Spleen (tissue), 11 donors: ENCODE measurements at regions not wholly inside any gene's neighbourhood (a gene's known extent, or its start where the extent isn't known, plus 50 kb on each side); places are given as distances from the start of the nearest gene placed in this dataset.

ENCODE experiments used
- DNase-seq: peaks from one replicate; pipeline ENCODE4 v3.0.0-alpha.2; 2020
- H3K27ac ChIP-seq, 8 donors: fragments of 200-600 bp; sonication (generic) in 7 of 8; 1 replicate in 4 of 8; 2 replicates in 4 of 8; pipeline versions ENCODE4 v1.5.0 to v1.8.0; 2016 to 2021; ENCODE audit warnings: inconsistent platforms in 4 of 8, mild to moderate bottlenecking in 4 of 8, moderate library complexity in 1 of 8
- H3K27me3 ChIP-seq, 7 donors: fragments of 200-600 bp; sonication (generic) in 6 of 7; replicated peaks in 1 of 7; 1 replicate in 4 of 7; 2 replicates in 3 of 7; pipeline versions ENCODE4 v1.5.0 to v1.8.0; 2016 to 2021; ENCODE audit warnings: inconsistent platforms in 3 of 7, mild to moderate bottlenecking in 1 of 7
- H3K36me3 ChIP-seq, 6 donors: fragments of 200-600 bp; sonication (generic) in 5 of 6; 1 replicate in 4 of 6; 2 replicates in 2 of 6; pipeline versions ENCODE4 v1.5.0 to v1.8.0; 2016 to 2021; ENCODE audit warnings: inconsistent platforms in 2 of 6
- H3K4me1 ChIP-seq, 6 donors: fragments of 200-600 bp; sonication (generic) in 5 of 6; 1 replicate in 3 of 6; 2 replicates in 3 of 6; pipeline versions ENCODE4 v1.5.0 to v1.8.0; 2016 to 2021; ENCODE audit warnings: inconsistent platforms in 3 of 6
- H3K4me3 ChIP-seq, 8 donors: fragments of 200-600 bp; sonication (generic) in 7 of 8; 1 replicate in 4 of 8; 2 replicates in 4 of 8; pipeline versions ENCODE4 v1.5.0 to v1.8.0; 2016 to 2021; ENCODE audit warnings: inconsistent platforms in 4 of 8, mild to moderate bottlenecking in 4 of 8, moderate library complexity in 2 of 8
- H3K9me3 ChIP-seq, 8 donors: fragments of 200-600 bp; sonication (generic) in 7 of 8; 1 replicate in 4 of 8; 2 replicates in 4 of 8; pipeline versions ENCODE4 v1.5.0 to v1.8.0; 2016 to 2021; ENCODE audit warnings: inconsistent platforms in 4 of 8
- CTCF ChIP-seq, 11 experiments: fragments of 200-600 bp in 7 of 11; fragments of 450-650 bp in 4 of 11; sonication (generic) in 4 of 11; IDR thresholded peaks in 8 of 11; conservative IDR thresholded peaks in 3 of 11; 1 replicate in 7 of 11; 2 replicates in 4 of 11; pipeline versions ENCODE4 v1.4.0 to v1.8.0; 2016 to 2021; ENCODE audit warnings: antibody characterized with exemption in 11 of 11, inconsistent platforms in 4 of 11, mild to moderate bottlenecking in 1 of 11
- POLR2A ChIP-seq, 3 donors: fragments of 450-650 bp; IDR thresholded peaks; one replicate each; pipeline ENCODE4 v1.5.1; 2017; ENCODE audit warnings: antibody characterized with exemption in 3 of 3, mild to moderate bottlenecking in 1 of 3
- POLR2AphosphoS5 ChIP-seq, 3 donors: sonication (generic); formaldehyde crosslinking; IDR thresholded peaks; one replicate each; pipeline ENCODE4 v1.5.1; 2017; ENCODE audit warnings: antibody characterized with exemption in 3 of 3
- WGBS, 5 donors: extraction: QIAGEN DNeasy Blood & Tissue Kit in 3 of 5; methylation state at CpG; one replicate each; pipeline versions ENCODE4 v1.1.5 to v1.1.7; 2013 to 2018; 5-methylcytosine and 5-hydroxymethylcytosine counted together
- intact Hi-C: fragments of 100-400 bp; cut with DNase I; formaldehyde crosslinking; loops from one replicate; pipeline ENCODE4 v1.15.0; 2023; ENCODE audit warnings: low total_unique reads
- donor health status: healthy with polysubstance abuse.
- donor health status: DM: no; HTN: no; CAD: no; lungs with moderate emphysema.
- donor health status: DM: no; HTN: no; CAD: no.
- donor health status: Bipolar disorder and iron deficiency.
- donor health status: healthy.
- donor health status: DM: no; HTN: no; CAD: no.
- donor health status: DM: yes; HTN: yes; CAD: no.

- H3K27ac ChIP-seq = no peak overlapping the region
- H3K9me3 ChIP-seq = peaks cover 0 to 25% (median 14%) of the 10 kb centered on the region in 8 donors
- TF ChIP-seq POLR2AphosphoS5 (IDR thresholded peaks at IDR 0.05) (no peak), CTCF (IDR thresholded peaks at IDR 0.05 in 8 of 11, conservative IDR thresholded peaks at IDR 0.05 in 3 of 11) (no peak), POLR2A (IDR thresholded peaks at IDR 0.05) (no peak)
- H3K36me3 ChIP-seq = no peaks in the 10 kb centered on the region
- WGBS, 5 donors = 33 to 57% (median 46%) methylated on average over 4 of the region's 4 CpGs
- no peaks in the 10 kb centered on the region for H3K27me3 ChIP-seq
- DNase-seq = no peak
- no peak overlapping the region for H3K4me3 ChIP-seq
- no peaks in the 10 kb centered on the region for H3K4me1 ChIP-seq
- intact Hi-C loops = no loop called here
Measured at GRCh38 chr16:76176153-76176552, 101.0 kb upstream of the CNTNAP4 start.

GRCh38 chr16:76176616-76177015 is 100.6 kb upstream of the CNTNAP4 start:
- H3K27me3 ChIP-seq = no peaks in the 10 kb centered on the region
- no peaks in the 10 kb centered on the region for H3K4me1 ChIP-seq
- H3K9me3 ChIP-seq = peaks cover 0 to 20% (median 12%) of the 10 kb centered on the region in 8 donors
- H3K4me3 ChIP-seq = no peak overlapping the region
- DNase-seq = no peak
- no peaks in the 10 kb centered on the region for H3K36me3 ChIP-seq
- TF ChIP-seq POLR2AphosphoS5 (IDR thresholded peaks at IDR 0.05) (no peak), POLR2A (IDR thresholded peaks at IDR 0.05) (no peak), CTCF (IDR thresholded peaks at IDR 0.05 in 8 of 11, conservative IDR thresholded peaks at IDR 0.05 in 3 of 11) (no peak)
- no peak overlapping the region for H3K27ac ChIP-seq
- 85 to 91% (median 88%) methylated on average over 4 of the region's 4 CpGs for WGBS, 5 donors
- intact Hi-C loops = no loop called here

GRCh38 chr16:76182041-76182635 is 95.1 kb upstream of the CNTNAP4 start:
- Histone ChIP-seq H3K4me1 (no peaks in the 10 kb centered on the region), H3K9me3 (peaks cover 0 to 19% (median 8%) of the 10 kb centered on the region in 8 donors), H3K27me3 (no peaks in the 10 kb centered on the region), H3K36me3 (no peaks in the 10 kb centered on the region), H3K4me3 (no peak overlapping the region), H3K27ac (no peak overlapping the region)
- TF ChIP-seq CTCF (IDR thresholded peaks at IDR 0.05 in 8 of 11, conservative IDR thresholded peaks at IDR 0.05 in 3 of 11) = no peak
- no peak for TF ChIP-seq POLR2A (IDR thresholded peaks at IDR 0.05)
- TF ChIP-seq POLR2AphosphoS5 (IDR thresholded peaks at IDR 0.05) = no peak
- intact Hi-C loops = no loop called here
- DNase-seq = no peak
- 45 to 69% (median 48%) methylated on average over 3 of the region's 3 CpGs for WGBS, 5 donors

GRCh38 chr16:76183647-76184046 is 93.6 kb upstream of the CNTNAP4 start:
- no peaks in the 10 kb centered on the region for H3K27me3 ChIP-seq
- peaks cover 0 to 32% (median 22%) of the 10 kb centered on the region in 8 donors for H3K9me3 ChIP-seq
- TF ChIP-seq POLR2A (IDR thresholded peaks at IDR 0.05) (no peak), POLR2AphosphoS5 (IDR thresholded peaks at IDR 0.05) (no peak), CTCF (IDR thresholded peaks at IDR 0.05 in 8 of 11, conservative IDR thresholded peaks at IDR 0.05 in 3 of 11) (no peak)
- no peaks in the 10 kb centered on the region for H3K36me3 ChIP-seq
- 32 to 57% (median 44%) methylated on average over 1 of the region's 1 CpG for WGBS, 5 donors
- intact Hi-C loops = no loop called here
- no peaks in the 10 kb centered on the region for H3K4me1 ChIP-seq
- no peak overlapping the region for H3K27ac ChIP-seq
- H3K4me3 ChIP-seq = no peak overlapping the region
- DNase-seq = no peak
